HG03442 (cell line): ENCODE measurements at regions not wholly inside any gene's neighbourhood (a gene's known extent, or its start where the extent isn't known, plus 50 kb on each side); places are given as distances from the start of the nearest gene placed in this dataset.

Source experiments
- ATAC-seq: cut with Tn5 transposase; IDR thresholded peaks from one replicate; pipeline ENCODE4 v1.9.1; 2021; ENCODE audit warnings: mild to moderate bottlenecking, moderate library complexity; ENCODE audit not compliant: unreplicated experiment

- no peak for ATAC-seq
Observed at GRCh38 chr17:54793271-54793670, 107.4 kb upstream of the TOM1L1 start.

- ATAC-seq = no peak
Observed at GRCh38 chr17:54795046-54795445, 105.6 kb upstream of the TOM1L1 start.

- ATAC-seq = no peak
Observed at GRCh38 chr17:54807331-54807730, 93.3 kb upstream of the TOM1L1 start.

GRCh38 chr17:54813896-54814295 is 86.8 kb upstream of the TOM1L1 start:
- ATAC-seq = no peak

- no peak for ATAC-seq
Observed at GRCh38 chr17:54814371-54814770, 86.3 kb upstream of the TOM1L1 start.

GRCh38 chr17:54834086-54834485 is 66.6 kb upstream of the TOM1L1 start:
- no peak for ATAC-seq

GRCh38 chr17:54835015-54835414 is 65.6 kb upstream of the TOM1L1 start:
- ATAC-seq = no peak

- ATAC-seq = no peak
Observed at GRCh38 chr17:54836723-54837462, 63.8 kb upstream of the TOM1L1 start.

- ATAC-seq = no peak
Observed at GRCh38 chr17:54838651-54839421, 61.8 kb upstream of the TOM1L1 start.

- ATAC-seq = no peak
Observed at GRCh38 chr17:54839447-54839846, 61.2 kb upstream of the TOM1L1 start.

GRCh38 chr17:54840885-54841591 is 59.6 kb upstream of the TOM1L1 start:
- no peak for ATAC-seq

GRCh38 chr17:54841656-54842055 is 59.0 kb upstream of the TOM1L1 start:
- ATAC-seq = no peak

- no peak for ATAC-seq
Observed at GRCh38 chr17:54844233-54844632, 56.4 kb upstream of the TOM1L1 start.

GRCh38 chr17:54848368-54848987 is 52.2 kb upstream of the TOM1L1 start:
- no peak for ATAC-seq

- no peak for ATAC-seq
Observed at GRCh38 chr17:54849660-54850059, 51.0 kb upstream of the TOM1L1 start.
